SU-DHL-6 (cell line): ENCODE measurements at regions not wholly inside any gene's neighbourhood (a gene's known extent, or its start where the extent isn't known, plus 50 kb on each side); places are given as distances from the start of the nearest gene placed in this dataset.

Source experiments
- H2AFZ ChIP-seq: fragments of 200-600 bp; sonication (generic); 2 replicates; pipeline ENCODE4 v1.6.1; 2014; ENCODE audit warnings: low read depth, mild to moderate bottlenecking, moderate library complexity, mixed read lengths, antibody characterized with exemption, low read length; ENCODE audit not compliant: severe bottlenecking
- H3F3A ChIP-seq: fragments of 200-600 bp; shearing (Covaris generic); 2 replicates; pipeline ENCODE4 v1.6.0; 2016; ENCODE audit warnings: antibody characterized with exemption, mild to moderate bottlenecking; ENCODE audit not compliant: insufficient read depth
- H3K27ac ChIP-seq: fragments of 200-600 bp; sonication (generic); 2 replicates; pipeline ENCODE4 v1.5.1; 2016; ENCODE audit warnings: low read depth, mild to moderate bottlenecking, low read length, moderate library complexity, mixed read lengths
- H3K27me3 ChIP-seq: fragments of 200-600 bp; sonication (generic), shearing (Covaris generic); 2 replicates; pipeline ENCODE4 v1.6.0; 2014; ENCODE audit warnings: mild to moderate bottlenecking, low read length
- H3K36me3 ChIP-seq: fragments of 200-600 bp; sonication (generic); 2 replicates; pipeline ENCODE4 v1.6.1; 2014; ENCODE audit warnings: mild to moderate bottlenecking, low read length, mixed read lengths
- H3K4me2 ChIP-seq: fragments of 300-600, 200-600 bp; shearing (Covaris generic), sonication (generic); 2 replicates; pipeline ENCODE4 v1.6.0; 2014; ENCODE audit warnings: low read length, low read depth, mild to moderate bottlenecking; ENCODE audit not compliant: poor library complexity, severe bottlenecking
- H3K4me3 ChIP-seq: fragments of 200-600 bp; sonication (generic); 2 replicates; pipeline ENCODE4 v1.5.1; 2014; ENCODE audit warnings: antibody characterized with exemption, low read length, mild to moderate bottlenecking, mixed read lengths; ENCODE audit not compliant: insufficient read depth, poor library complexity, severe bottlenecking
- H3K79me2 ChIP-seq: fragments of 200-600 bp; sonication (generic); 2 replicates; pipeline ENCODE4 v1.6.1; 2014; ENCODE audit warnings: mild to moderate bottlenecking, low read length, moderate library complexity; ENCODE audit not compliant: insufficient read depth
- H3K9ac ChIP-seq: fragments of 200-600 bp; sonication (generic); 2 replicates; pipeline ENCODE4 v1.7.0; 2014; ENCODE audit warnings: mild to moderate bottlenecking, low read length
- H3K9me2 ChIP-seq: fragments of 200-600 bp; sonication (generic); replicated peaks from 2 replicates; pipeline ENCODE4 v1.6.1; 2014; ENCODE audit warnings: low read length; ENCODE audit not compliant: insufficient read depth
- H3K9me3 ChIP-seq: fragments of 200-600 bp; sonication (generic); 2 replicates; pipeline ENCODE4 v1.6.1; 2014; ENCODE audit warnings: low read length, mixed read lengths; ENCODE audit not compliant: insufficient read depth
- H4K20me1 ChIP-seq: fragments of 200-600 bp; sonication (generic); 2 replicates; pipeline ENCODE4 v1.6.1; 2014; ENCODE audit warnings: low read depth, mild to moderate bottlenecking, antibody characterized with exemption, low read length, moderate library complexity, mixed read lengths
- EZH2phosphoT487 ChIP-seq: fragments of 200-600 bp; sonication (generic), shearing (Covaris generic); conservative IDR thresholded peaks from 2 replicates; pipeline ENCODE4 v1.6.1; 2018; ENCODE audit warnings: mild to moderate bottlenecking, antibody characterized with exemption, low read length, moderate library complexity, mixed read lengths
- TF ChIP-seq, protein P1 (sequence below): fragments of 200-600 bp; sonication (generic); IDR thresholded peaks from one replicate; pipeline ENCODE4 v1.5.1; 2017; ENCODE audit warnings: antibody characterized with exemption, mild to moderate bottlenecking, low read length, moderate library complexity; ENCODE audit not compliant: insufficient read depth, poor library complexity, severe bottlenecking

DNA sequence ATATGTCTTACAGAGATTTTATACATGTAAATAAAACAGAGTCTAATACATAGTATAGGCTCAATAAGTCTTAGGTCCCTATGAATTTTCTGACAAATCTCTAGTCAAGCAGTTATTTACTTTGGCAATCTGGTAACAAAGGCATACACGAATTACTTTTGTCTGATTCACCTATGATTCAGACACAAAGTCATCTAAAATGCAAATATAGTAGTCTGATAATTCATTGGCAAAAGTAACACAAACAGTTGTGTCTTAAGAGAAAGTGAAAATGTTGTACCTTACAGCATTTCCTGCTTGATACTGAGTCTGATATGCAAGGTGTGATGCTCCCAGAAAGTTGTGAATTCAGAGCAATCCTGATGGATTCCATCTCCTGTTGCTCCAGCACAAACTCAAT is 209.4 kb upstream of the PRSS1 start:
- no peak for TF ChIP-seq EZH2phosphoT487
- TF ChIP-seq, protein P1, sequence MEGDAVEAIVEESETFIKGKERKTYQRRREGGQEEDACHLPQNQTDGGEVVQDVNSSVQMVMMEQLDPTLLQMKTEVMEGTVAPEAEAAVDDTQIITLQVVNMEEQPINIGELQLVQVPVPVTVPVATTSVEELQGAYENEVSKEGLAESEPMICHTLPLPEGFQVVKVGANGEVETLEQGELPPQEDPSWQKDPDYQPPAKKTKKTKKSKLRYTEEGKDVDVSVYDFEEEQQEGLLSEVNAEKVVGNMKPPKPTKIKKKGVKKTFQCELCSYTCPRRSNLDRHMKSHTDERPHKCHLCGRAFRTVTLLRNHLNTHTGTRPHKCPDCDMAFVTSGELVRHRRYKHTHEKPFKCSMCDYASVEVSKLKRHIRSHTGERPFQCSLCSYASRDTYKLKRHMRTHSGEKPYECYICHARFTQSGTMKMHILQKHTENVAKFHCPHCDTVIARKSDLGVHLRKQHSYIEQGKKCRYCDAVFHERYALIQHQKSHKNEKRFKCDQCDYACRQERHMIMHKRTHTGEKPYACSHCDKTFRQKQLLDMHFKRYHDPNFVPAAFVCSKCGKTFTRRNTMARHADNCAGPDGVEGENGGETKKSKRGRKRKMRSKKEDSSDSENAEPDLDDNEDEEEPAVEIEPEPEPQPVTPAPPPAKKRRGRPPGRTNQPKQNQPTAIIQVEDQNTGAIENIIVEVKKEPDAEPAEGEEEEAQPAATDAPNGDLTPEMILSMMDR = no peak
- H2AFZ ChIP-seq = no peak overlapping the region
- H3K27ac ChIP-seq = no peak overlapping the region
- H3K9me2 ChIP-seq = no peaks in the 10 kb centered on the region
- no peaks in the 10 kb centered on the region for H3K36me3 ChIP-seq
- H3K79me2 ChIP-seq = no peaks in the 10 kb centered on the region
- H3K4me2 ChIP-seq = no peak overlapping the region
- no peaks in the 10 kb centered on the region for H3F3A ChIP-seq
- H3K9ac ChIP-seq = no peak overlapping the region
- no peaks in the 10 kb centered on the region for H3K9me3 ChIP-seq
- no peak overlapping the region for H3K4me3 ChIP-seq
- H3K27me3 ChIP-seq = no peaks in the 10 kb centered on the region
- no peaks in the 10 kb centered on the region for H4K20me1 ChIP-seq

DNA sequence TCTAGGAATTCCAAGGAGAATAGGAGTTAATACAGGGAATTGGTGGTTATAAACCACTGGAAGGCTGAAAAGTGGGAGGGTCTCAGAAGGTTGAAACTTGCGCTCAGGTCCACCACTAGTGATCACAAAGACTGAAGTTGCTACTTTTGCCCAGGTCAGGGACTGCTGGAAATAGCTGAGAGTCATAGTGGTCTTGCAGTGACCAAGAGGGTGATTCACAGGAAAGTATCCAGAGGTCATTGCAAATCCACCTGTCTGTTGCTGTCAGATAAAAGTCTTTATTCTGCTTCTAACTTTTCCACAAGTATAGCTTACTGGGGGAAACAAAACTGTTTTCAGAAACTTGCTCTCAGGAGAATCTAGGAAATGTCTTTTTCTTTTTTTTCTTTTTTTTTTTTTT is 211.5 kb upstream of the PRSS1 start:
- Histone ChIP-seq H4K20me1 (no peaks in the 10 kb centered on the region), H3K36me3 (no peaks in the 10 kb centered on the region)
- TF ChIP-seq, protein P1 = no peak
- no peak for TF ChIP-seq EZH2phosphoT487

DNA sequence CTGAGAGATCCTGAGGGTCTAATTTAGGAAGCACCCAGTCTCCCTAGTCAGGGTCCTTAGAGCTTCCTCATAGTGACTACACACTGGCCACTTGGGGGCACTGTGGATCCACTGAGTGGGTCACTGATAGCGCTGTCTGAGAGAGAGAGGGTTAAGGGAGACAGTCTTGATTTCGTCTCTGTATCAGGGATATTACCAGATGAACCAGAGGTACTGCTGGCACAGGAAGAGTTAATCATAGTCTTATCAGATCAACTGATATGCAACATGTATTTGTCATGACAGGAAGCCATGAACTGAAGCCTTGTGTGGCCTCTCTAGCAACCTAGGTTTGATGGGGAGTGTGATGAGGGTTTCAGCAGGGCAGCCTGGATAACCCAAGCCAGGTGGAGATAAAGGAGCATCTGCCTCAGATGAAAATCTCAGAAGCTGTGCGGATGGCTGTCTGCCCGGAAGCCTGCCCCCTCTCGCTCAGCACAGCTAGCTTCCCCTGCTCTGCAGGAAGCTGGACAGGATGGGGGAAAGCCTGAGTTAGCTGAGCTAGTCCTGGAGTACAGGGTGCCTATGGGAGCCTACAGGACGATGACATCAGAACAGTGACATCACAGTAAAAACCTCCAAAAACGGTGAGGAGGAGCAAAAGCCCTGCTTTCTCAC is 214.0 kb upstream of the PRSS1 start:
- Histone ChIP-seq H3K9me3 (no peaks in the 10 kb centered on the region), H2AFZ (no peak overlapping the region), H3K4me2 (no peak overlapping the region), H3K79me2 (no peaks in the 10 kb centered on the region), H3K4me3 (no peak overlapping the region), H3K27ac (no peak overlapping the region), H4K20me1 (no peaks in the 10 kb centered on the region), H3K36me3 (no peaks in the 10 kb centered on the region), H3F3A (no peaks in the 10 kb centered on the region), H3K27me3 (no peaks in the 10 kb centered on the region), H3K9me2 (no peaks in the 10 kb centered on the region), H3K9ac (no peak overlapping the region)
- TF ChIP-seq, protein P1 = peak; percentile 78
- TF ChIP-seq EZH2phosphoT487 = no peak

More for the DNA sequence above, 211.5 kb upstream of the PRSS1 start:
- Histone ChIP-seq H3K4me3 (no peak overlapping the region), H3K27ac (no peak overlapping the region), H3F3A (no peaks in the 10 kb centered on the region), H3K9me2 (no peaks in the 10 kb centered on the region), H3K79me2 (no peaks in the 10 kb centered on the region), H3K9me3 (no peaks in the 10 kb centered on the region), H3K4me2 (no peak overlapping the region), H3K27me3 (no peaks in the 10 kb centered on the region), H3K9ac (no peak overlapping the region), H2AFZ (no peak overlapping the region)

DNA sequence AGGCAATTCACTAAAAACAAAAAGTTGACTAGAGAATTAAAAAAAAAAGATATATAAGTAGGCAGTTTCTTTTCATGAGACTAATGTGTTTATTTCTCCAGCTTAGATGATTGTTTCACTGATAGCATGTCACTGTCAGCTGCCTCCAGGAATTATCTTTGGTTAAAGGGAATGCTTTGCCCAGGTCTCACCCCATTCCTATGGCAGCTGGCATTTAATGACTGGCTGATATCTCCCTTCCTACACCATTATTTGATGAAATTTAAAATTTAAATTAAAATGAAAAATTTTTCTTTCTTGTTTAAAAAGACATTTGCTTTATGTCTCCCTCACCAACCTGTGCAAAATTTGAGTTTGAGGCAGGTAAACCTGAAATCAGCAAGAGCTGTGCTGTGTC is 214.5 kb upstream of the PRSS1 start:
- Histone ChIP-seq H3K9me3 (no peaks in the 10 kb centered on the region), H3K4me3 (no peak overlapping the region), H3K79me2 (no peaks in the 10 kb centered on the region), H3K9me2 (no peaks in the 10 kb centered on the region), H4K20me1 (no peaks in the 10 kb centered on the region), H2AFZ (no peak overlapping the region), H3K4me2 (no peak overlapping the region), H3K9ac (no peak overlapping the region), H3F3A (no peaks in the 10 kb centered on the region), H3K27ac (no peak overlapping the region), H3K27me3 (no peaks in the 10 kb centered on the region), H3K36me3 (no peaks in the 10 kb centered on the region)
- no peak for TF ChIP-seq EZH2phosphoT487
- TF ChIP-seq, protein P1 = no peak
